GM12875 (cell line): ENCODE measurements at regions not wholly inside any gene's neighbourhood (a gene's known extent, or its start where the extent isn't known, plus 50 kb on each side); places are given as distances from the start of the nearest gene placed in this dataset.
"Not testable (repeated sequence)": the region's sequence is repeated elsewhere in the genome, so short reads cannot be mapped to it uniquely, and the experiment has no call there.

ENCODE experiments used
- H3K4me3 ChIP-seq: one replicate; pipeline ENCODE4 v1.5.1; 2011; ENCODE audit warnings: low read depth, low read length, control low read depth
- TF ChIP-seq, protein P1 (sequence below): IDR thresholded peaks from 2 replicates; pipeline ENCODE4 v1.5.1; 2011; ENCODE audit warnings: low read depth, mild to moderate bottlenecking, control low read depth, inconsistent platforms, low read length, moderate library complexity, borderline replicate concordance; ENCODE audit not compliant: insufficient read depth

DNA sequence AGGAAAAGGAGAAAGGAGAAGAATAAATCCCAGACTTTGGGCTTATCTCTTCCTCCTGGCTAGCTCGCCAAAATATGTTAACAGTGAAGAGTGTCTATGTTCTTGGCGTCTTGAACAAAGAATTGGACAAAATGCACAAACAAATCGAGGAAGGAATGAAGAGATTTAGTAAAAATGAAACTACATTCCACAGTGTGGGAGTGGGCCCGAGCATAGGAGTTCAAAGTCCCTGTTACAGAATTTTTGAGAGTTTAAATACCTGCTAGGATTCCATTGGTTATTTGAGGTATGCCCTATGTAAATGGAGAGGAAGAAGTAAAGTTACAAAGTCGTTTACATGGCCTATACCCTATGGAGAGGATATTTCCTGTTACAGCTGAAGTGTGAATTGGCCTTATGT is 525.1 kb upstream of the CNTN5 start:
- TF ChIP-seq, protein P1, sequence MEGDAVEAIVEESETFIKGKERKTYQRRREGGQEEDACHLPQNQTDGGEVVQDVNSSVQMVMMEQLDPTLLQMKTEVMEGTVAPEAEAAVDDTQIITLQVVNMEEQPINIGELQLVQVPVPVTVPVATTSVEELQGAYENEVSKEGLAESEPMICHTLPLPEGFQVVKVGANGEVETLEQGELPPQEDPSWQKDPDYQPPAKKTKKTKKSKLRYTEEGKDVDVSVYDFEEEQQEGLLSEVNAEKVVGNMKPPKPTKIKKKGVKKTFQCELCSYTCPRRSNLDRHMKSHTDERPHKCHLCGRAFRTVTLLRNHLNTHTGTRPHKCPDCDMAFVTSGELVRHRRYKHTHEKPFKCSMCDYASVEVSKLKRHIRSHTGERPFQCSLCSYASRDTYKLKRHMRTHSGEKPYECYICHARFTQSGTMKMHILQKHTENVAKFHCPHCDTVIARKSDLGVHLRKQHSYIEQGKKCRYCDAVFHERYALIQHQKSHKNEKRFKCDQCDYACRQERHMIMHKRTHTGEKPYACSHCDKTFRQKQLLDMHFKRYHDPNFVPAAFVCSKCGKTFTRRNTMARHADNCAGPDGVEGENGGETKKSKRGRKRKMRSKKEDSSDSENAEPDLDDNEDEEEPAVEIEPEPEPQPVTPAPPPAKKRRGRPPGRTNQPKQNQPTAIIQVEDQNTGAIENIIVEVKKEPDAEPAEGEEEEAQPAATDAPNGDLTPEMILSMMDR: no peak
- no peak overlapping the region for H3K4me3 ChIP-seq

DNA sequence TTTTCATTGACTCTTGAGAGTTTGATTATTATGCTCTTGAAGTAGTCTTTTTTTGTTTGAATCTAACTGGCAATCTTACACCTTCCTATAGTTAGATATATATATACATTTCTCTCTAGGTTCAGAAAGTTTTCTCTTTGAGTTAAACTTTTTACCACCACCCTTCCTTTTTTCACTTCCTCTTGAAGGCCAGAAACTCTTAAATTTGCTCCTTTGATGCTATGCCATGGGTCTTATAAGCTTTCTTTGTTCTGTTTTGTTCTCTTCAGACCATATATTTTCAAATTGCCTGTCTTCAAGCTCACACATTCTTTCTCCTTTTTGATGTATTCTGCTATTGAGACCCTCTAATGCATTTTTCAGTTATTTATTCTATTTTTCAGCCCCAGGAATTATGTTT is 513.5 kb upstream of the CNTN5 start:
- TF ChIP-seq, protein P1: no peak
- H3K4me3 ChIP-seq: no peak overlapping the region

DNA sequence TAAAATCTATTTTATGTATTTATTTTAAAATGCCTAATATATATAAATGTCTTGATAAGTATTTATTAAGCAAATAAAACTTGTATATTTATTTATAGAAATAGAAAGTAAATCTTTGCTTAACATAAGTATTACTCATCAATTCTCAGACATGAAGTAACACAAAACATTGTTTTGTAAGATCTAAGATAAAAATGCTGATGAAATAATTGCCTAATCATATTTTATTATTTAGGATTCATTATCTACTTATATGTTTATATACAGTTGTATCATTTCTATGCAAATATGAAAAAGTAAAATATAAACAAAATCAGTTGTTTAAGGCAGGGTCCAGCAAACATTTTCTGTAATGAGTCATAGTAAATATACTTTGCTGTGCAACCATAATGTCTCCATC is 507.8 kb upstream of the CNTN5 start:
- TF ChIP-seq, protein P1: no peak
- H3K4me3 ChIP-seq: no peak overlapping the region

DNA sequence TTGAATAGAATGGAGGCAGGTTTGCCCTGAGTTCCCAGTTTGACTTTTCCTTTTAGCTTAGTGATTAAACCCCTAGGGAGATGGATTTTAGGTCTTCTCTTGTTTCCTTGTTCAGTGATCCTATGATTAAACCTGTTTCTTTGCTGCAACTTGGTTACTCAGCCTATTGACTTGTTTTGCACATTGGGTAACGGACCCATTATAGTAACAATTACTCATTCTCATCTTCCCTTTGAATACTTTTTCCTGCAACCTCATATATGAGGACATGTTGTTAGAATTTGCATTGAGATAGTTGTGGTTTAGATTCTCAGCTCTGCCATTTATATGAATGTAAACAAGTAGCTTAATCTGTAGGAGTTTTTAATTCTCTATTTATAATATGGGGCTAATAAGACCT is 489.2 kb upstream of the CNTN5 start:
- TF ChIP-seq, protein P1: no peak
- no peak overlapping the region for H3K4me3 ChIP-seq

DNA sequence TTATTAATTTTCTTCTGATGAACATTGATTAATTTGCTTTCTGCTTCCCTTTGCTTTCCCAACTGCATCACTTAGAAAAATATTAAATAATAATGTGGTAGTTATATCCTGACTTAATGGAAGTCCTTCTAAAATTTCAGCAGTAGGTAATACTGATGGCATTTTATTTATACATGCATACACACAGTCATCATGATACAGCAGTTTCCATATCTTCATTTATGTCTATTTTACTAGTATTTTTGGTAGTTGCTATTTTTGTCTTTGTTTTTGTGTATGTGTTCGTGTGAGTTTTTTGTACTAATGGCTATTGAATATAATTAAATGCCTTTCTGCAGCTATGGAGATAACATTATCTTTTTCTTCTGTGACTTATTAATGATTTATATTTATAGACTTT is 484.7 kb upstream of the CNTN5 start:
- TF ChIP-seq, protein P1: no peak
- H3K4me3 ChIP-seq: no peak overlapping the region

DNA sequence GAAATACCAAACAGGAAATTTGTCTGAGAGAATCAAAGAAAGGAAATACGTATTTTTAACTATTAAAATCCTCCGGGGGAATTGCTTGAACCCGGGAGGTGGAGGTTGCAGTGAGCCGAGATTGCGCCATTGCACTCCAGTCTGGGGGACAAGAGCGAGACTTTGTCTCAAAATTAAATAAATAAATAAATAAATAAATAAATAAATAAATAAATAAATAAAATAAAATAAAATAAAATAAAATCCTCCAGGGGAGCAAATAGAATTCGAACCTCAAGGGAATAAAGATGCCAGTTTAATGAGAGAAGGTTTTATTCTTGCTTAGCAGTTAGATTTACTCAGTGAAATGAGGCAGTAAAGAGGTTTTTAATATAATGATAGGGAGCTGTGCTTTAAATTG is 482.4 kb upstream of the CNTN5 start:
- H3K4me3 ChIP-seq: not testable (repeated sequence)

DNA sequence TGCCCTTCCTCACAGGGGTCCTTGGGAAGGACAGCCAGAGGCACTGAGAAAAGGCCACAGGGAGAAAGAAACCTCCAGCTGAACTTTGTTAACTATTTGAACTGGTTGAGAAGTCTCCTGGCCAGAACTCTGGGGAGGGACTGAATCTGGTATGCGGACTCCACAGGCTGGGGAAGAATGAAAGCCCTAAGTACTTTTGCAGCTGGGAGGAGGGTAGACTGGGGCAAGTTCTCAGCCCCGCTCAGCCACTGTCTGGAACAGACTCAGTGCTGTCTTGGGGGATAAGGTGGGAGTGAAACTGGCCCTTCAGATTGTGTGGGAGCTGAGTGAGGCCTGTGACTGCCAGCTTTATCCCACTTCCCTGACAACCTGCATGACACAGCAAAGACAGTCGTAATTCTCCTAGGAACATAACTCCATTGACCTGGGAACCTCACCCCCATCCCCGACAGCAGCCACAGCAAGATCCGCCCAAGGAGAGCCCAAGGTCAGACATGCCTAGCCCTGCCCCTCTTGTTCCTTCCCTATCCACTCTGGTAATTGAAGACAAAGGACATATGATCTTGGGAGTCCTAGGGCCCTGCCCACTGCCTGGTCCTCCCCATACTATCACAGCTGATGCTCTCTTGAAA is 475.1 kb upstream of the CNTN5 start:
- H3K4me3 ChIP-seq: no peak overlapping the region
- TF ChIP-seq, protein P1: no peak

DNA sequence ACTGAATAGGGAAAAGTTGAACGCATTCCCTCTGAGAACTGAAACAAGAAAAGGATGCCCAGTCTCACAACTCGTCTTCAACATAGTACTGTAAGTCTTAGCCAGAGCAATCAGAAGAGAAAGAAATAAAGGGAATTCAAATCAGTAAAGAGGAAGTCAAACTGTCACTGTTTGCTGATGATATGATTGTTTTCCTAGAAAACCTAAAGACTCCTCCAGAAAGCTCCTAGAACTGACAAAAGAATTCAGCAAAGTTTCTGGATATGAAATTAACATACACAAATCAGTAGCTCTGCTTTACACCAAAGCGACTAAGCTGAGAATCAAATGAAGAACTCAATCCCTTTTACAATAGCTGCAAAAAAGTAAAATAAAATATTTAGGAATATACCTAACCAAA is 471.2 kb upstream of the CNTN5 start:
- TF ChIP-seq, protein P1: no peak

More for the DNA sequence above, 471.2 kb upstream of the CNTN5 start:
- H3K4me3 ChIP-seq: no peak overlapping the region
